GM21786 (cell line): ENCODE measurements at regions not wholly inside any gene's neighbourhood (a gene's known extent, or its start where the extent isn't known, plus 50 kb on each side); places are given as distances from the start of the nearest gene placed in this dataset.

ENCODE experiments used
- ATAC-seq: cut with Tn5 transposase; IDR thresholded peaks from one replicate; pipeline ENCODE4 v1.9.1; 2021; ENCODE audit not compliant: unreplicated experiment

DNA sequence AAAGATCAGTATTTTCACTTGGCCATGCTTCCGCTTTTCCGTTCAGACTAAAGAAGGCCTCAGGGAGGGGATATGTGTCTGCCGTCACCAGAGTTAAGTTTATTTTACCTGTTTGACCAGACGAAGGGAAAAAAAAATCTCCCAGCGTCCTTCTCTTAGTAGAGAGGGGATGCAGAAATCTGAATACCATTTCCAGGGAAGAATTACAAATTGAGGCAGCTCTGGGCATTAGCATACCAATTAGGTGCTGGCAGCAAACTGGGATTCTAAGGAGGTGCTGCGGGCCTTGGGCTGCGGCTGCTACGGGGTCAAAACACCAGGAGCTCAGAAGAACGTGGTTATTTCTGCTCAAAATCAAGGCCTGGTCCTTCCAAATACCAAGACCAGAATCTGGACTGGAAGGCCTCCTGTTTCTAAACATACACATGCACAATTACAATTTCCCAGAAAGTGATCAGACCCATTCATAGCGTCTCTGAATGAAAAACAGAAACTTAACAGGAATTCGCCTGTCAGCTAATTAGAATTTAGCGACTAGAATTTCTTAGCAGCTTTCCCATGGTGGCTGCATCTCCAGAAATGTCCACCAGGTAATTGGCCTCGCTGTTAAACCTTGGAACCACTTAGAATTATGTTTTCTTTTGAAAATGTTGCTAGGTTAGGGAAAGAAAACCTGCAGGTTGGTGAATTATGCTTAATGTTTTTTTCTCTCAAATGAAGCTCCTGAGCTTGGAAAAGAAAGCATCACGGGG is 617.0 kb downstream of the VRK1 start:
- no peak for ATAC-seq

- ATAC-seq = no peak
Observed at GRCh38 chr14:97414718-97415098, 617.5 kb downstream of the VRK1 start.

DNA sequence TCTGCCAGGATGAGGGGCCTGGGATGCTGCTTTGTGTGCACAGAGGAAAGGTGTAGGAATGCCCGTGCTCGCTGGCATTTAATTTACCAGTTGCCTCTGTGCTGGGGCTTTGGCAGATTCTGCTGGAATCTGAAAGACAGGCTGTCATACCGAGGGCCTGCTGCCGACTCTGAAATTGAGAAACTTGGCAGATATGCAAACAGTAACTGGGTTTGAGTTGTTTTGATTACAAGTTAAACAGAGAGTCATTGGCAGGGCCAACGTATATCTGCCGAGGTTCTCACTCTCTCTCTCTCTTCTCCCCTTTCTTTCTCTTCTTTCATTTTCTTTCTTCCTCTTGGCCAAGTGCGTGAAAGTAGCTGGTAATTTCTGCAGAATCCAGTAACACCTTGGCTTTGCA is 618.7 kb downstream of the VRK1 start:
- ATAC-seq = no peak

DNA sequence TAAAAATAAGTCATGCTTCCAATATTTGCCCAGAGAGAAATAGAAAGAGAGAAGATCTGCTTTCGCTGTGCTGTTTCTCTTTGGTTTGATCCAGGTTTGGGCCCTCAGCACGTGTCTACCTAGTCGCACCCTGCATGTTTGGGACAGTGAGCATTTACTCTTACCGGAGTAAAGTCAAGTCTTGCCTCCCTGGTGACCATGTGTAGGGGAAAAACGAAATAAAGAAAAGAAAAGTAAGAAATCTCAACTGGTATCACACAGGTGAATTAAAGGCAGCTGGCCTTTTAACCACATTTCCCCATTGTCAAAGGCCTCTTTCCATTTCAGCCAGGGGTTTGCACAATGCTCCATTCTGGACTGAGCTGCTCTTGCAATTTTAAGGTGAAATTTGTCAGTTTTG is 619.4 kb downstream of the VRK1 start:
- no peak for ATAC-seq

GRCh38 chr14:97417331-97417730 is 620.1 kb downstream of the VRK1 start:
- ATAC-seq = no peak

DNA sequence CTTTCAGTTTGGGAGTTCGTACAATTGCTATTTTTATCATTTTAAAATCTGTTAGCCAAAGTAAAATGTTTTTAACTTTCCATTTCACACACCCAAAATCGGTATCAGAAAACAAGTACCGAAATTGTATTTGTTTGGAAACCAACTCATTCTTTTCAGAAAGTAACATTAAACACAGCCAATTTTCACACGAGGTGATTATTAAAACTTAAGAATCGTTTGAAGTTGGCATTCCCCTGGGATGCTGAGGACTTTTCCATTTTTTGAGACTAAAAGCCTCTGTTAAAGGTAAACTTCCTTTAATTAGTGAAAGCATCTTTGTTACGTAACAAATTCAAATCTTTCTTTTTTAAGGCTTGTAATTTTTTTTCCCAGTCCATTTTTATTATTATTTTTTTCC is 623.0 kb downstream of the VRK1 start:
- no peak for ATAC-seq

- ATAC-seq = no peak
Observed at GRCh38 chr14:97426776-97427175, 629.6 kb downstream of the VRK1 start.

DNA sequence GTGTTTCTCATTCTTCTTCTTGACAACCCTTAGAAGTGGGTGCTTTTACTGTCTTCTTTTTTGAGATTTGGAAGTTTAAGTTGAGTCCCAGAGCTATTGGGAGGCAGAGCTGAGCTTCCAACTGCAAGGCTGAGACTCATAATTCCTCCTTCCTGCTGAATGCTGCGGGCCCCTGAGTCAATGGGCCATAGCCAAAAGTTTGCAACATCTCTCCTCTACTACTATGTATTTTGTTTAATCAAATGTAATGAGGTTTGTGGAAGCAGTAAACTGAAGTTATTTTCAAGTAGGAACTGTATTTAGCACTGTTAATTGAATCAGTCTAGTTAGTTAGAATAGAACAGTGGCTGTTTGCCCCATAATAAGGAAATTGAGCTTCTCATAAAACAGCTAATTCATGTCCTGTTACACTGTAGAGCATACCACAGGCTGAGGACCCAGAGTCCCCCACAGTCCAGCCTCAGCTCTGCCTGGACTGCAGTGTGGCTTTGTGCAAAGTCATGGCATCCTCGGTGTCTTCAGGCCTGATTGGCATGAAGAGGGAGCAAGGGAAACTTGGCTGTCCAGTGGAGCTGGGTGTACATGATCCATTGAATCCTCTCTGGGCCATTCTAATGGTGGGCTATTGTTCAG is 631.7 kb downstream of the VRK1 start:
- no peak for ATAC-seq

DNA sequence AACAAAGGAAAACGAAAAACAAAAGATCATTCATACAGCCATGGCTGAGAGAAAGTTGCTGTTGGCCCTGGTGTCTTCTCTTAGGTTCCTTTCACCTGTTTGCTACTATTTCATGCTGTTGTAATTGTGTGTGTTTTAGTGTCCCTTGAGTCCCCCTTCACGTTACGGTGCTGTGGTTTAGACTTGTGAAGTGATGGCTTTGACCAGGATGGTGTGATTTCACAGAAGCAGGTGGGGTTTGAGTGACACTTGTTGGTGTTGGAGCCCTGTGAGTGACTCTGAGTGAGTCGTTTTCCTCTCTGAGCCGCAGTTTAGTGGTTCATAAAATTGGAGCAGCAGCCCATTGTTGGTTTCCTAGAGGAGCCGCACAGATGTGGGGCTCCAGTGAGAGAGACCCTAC is 635.4 kb downstream of the VRK1 start:
- no peak for ATAC-seq

DNA sequence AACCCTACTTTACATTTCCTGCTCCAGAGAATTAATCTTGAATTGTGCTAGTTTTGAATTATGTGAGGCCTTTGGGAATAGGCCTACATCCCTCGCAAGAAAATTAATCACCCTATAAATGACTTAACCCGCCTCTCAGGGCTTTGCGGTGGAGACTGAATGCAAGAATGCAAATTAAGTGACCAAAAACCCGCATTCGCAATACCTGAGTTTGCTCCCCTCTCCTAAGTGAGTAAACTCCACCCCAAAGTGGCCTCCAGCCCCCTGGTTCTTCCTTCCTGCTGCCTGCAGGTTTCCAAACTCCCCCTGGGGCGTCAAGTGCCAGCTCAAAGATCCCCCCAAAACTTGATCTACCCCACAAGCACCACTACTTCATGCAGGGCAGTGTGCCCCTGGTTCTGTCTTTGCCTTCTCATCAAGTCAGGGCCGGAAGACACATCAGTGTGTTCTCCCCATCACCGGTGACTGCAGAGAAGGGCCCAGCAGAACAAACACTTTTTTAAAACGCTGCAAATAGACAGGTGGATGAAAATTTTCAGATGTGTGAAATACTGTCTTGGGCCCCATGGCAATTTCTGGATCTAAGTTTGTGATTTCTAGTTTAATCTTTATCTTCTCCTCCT is 644.7 kb downstream of the VRK1 start:
- no peak for ATAC-seq

DNA sequence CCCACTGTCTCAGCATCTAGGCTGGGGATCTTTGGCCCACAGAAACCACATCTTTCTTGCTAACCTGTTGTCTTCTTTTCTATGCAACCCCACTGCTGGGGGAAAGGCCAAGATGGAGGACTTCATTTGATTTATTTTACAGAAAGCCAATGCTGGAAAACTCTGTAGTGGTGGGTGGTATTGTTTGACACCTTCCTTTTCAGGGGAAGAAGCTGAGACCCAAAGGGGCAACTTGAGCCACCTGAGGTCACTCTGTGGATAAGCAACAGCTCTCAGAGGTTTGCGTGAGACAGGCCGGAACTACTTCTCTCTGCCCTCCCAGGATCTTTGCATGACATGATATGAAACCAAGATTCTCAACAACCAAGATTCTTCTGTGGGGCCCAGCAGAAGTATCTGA is 645.2 kb downstream of the VRK1 start:
- ATAC-seq = no peak

GRCh38 chr14:97443412-97443811 is 646.2 kb downstream of the VRK1 start:
- ATAC-seq = no peak

DNA sequence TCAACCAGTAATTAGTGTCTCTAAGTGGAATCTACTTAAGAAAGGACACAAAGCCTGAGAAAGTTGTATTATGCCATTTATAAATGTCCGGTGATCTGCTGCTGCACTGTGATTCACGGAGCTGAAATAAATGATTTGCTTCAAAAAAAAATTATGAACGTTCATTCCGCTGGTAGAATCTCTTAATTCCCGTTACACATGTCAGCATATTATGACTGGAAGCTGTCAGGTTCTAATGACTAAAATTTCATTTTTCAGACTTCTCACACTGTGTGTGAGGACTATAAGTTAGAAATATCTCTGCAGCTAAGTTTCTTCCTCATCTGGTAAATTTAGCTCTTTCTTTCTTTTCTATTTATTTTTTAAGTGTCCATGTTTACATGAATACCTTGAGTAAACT is 647.1 kb downstream of the VRK1 start:
- ATAC-seq = no peak

GRCh38 chr14:97445367-97445766 is 648.2 kb downstream of the VRK1 start:
- no peak for ATAC-seq

DNA sequence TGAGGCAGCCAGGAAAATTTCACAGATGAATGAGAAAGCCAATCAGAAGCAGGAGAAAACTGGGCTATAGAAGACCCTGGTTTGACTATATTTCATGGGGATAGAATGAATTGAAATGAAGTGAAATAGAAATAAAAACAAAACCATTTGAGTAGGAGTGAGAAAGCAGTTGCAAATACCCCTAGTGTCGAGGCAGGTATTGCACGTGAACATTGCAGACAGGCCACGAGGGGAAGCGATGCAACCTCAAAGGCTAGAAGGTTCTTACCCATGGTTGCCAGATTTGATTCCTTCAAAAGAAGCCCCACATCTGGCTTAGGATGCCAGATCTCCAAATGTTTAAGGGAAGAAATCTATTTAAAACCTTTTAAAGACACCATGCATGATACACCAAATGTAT is 648.9 kb downstream of the VRK1 start:
- no peak for ATAC-seq

GRCh38 chr14:97452314-97452713 is 655.1 kb downstream of the VRK1 start:
- ATAC-seq = no peak

GRCh38 chr14:97453991-97454390 is 656.8 kb downstream of the VRK1 start:
- ATAC-seq = no peak

GRCh38 chr14:97456462-97456861 is 659.3 kb downstream of the VRK1 start:
- no peak for ATAC-seq

DNA sequence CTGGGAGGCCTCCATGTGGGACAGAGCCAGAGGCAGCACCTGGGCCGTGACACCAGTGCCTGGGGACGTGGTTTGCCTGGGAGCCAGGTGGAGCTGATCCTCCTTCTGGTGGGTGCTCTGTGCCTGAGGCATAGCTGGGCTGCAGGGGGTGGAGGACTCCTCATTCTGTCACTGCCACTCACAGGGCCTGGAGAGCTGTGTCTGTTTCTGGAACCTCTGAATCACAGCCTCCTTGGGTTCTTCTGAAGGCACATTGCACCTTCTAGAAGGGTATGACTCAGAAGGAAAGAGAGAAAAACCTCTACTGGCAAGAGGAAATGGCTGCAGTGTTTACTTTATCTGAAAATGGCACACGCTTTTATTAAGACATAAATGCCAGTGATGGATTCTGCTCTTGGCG is 659.8 kb downstream of the VRK1 start:
- no peak for ATAC-seq

DNA sequence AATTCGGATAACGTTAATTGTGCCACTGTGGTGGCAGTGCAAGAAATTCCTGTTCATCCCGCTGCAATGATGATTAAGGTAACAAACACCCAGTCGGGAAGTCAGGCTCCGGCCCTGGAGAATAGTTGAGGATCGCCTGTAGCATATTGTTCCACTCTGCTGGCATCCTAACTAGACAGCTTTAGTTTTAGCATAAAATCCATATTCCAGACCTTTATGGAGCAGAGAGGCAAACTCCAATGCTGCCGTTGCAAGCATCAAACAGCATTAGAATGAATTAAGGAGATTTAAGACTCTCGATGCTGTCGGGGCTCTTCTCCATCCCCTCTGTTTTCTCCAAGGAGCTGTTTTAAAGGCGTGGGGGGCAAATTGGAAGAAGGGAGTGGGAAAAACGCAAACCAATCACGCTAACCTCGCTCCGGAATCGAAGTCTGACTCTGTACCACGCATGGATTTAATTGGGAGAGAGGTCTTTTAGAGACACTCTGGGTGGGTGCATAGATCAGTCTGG is 660.4 kb downstream of the VRK1 start:
- ATAC-seq = no peak

DNA sequence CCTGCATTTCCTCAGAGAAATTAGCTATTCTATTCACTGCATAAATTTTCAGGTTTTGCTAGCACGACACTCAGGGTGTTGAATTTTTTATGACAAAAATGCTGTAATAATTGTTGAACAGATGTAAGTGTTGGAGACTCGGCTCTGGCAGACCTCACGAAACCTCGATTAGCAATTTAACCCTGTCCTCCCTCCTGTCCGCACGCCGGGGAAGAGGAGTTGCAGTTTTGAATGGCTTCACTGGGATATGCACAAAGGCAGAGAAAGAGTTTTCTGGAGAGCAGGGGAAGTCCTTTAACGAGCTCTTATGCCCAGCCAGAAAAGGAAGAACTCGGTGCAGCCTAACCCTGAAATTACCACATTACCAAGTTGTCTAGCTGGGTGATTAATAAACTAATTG is 661.1 kb downstream of the VRK1 start:
- no peak for ATAC-seq
